ENCODE measurements at regions not wholly inside any gene's neighbourhood (a gene's known extent, or its start where the extent isn't known, plus 50 kb on each side); places are given as distances from the start of the nearest gene placed in this dataset.

- Histone ChIP-seq H3K27me3 (replicated peaks; ENCODE audit: control insufficient read depth, insufficient read depth, low read length) (no peaks in the 10 kb centered on the region), H3K36me3 (ENCODE audit: control insufficient read depth, insufficient read depth, low read length) (no peaks in the 10 kb centered on the region), H3K4me1 (no peaks in the 10 kb centered on the region), H3K4me3 (ENCODE audit: low read depth, low read length) (no peak overlapping the region), H3K9me3 (no peaks in the 10 kb centered on the region)
- intact Hi-C loops (cut with micrococcal nuclease; ENCODE audit: unreplicated experiment): no loop called here
- TF ChIP-seq, protein P1, sequence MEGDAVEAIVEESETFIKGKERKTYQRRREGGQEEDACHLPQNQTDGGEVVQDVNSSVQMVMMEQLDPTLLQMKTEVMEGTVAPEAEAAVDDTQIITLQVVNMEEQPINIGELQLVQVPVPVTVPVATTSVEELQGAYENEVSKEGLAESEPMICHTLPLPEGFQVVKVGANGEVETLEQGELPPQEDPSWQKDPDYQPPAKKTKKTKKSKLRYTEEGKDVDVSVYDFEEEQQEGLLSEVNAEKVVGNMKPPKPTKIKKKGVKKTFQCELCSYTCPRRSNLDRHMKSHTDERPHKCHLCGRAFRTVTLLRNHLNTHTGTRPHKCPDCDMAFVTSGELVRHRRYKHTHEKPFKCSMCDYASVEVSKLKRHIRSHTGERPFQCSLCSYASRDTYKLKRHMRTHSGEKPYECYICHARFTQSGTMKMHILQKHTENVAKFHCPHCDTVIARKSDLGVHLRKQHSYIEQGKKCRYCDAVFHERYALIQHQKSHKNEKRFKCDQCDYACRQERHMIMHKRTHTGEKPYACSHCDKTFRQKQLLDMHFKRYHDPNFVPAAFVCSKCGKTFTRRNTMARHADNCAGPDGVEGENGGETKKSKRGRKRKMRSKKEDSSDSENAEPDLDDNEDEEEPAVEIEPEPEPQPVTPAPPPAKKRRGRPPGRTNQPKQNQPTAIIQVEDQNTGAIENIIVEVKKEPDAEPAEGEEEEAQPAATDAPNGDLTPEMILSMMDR (IDR thresholded peaks at IDR 0.05; ENCODE audit: insufficient read depth in 1 of 2, low read depth in 1 of 2, low read length in 1 of 2, severe bottlenecking in 1 of 2, unreplicated experiment in 1 of 2): no peak
- Mint-ChIP-seq H3K36me3 (ENCODE audit: insufficient read depth, unreplicated experiment) (peaks cover 6% of the 10 kb centered on the region), H3K27ac (ENCODE audit: unreplicated experiment) (no peak overlapping the region), H3K9me3 (ENCODE audit: unreplicated experiment) (no peaks in the 10 kb centered on the region), H3K4me3 (ENCODE audit: unreplicated experiment) (no peak overlapping the region), H3K27me3 (ENCODE audit: insufficient read depth, unreplicated experiment) (no peaks in the 10 kb centered on the region), H3K4me1 (ENCODE audit: low read depth, unreplicated experiment) (no peaks in the 10 kb centered on the region)
- no peak for DNase-seq
- ChIA-PET POLR2A (no interaction called here), CTCF (no interaction called here)
- no TSS peak for BruUV-seq (replicated peaks)
Measured at GRCh38 chr5:45042283-45042682, 233.5 kb downstream of the MRPS30 start.

GRCh38 chr5:45057564-45057963 is 248.8 kb downstream of the MRPS30 start:
- Mint-ChIP-seq H3K9me3 (ENCODE audit: unreplicated experiment) (no peaks in the 10 kb centered on the region), H3K27ac (ENCODE audit: unreplicated experiment) (no peak overlapping the region), H3K4me1 (ENCODE audit: low read depth, unreplicated experiment) (no peaks in the 10 kb centered on the region), H3K27me3 (ENCODE audit: insufficient read depth, unreplicated experiment) (no peaks in the 10 kb centered on the region), H3K36me3 (ENCODE audit: insufficient read depth, unreplicated experiment) (no peaks in the 10 kb centered on the region), H3K4me3 (ENCODE audit: unreplicated experiment) (no peak overlapping the region)
- no peaks in the 10 kb centered on the region for H3K4me1 ChIP-seq
- BruUV-seq (replicated peaks): no TSS peak
- TF ChIP-seq, protein P1 (IDR thresholded peaks at IDR 0.05; ENCODE audit: insufficient read depth in 1 of 2, low read depth in 1 of 2, low read length in 1 of 2, severe bottlenecking in 1 of 2, unreplicated experiment in 1 of 2): no peak
- no peak for DNase-seq
- no peak overlapping the region for H3K4me3 ChIP-seq (ENCODE audit: low read depth, low read length)
- intact Hi-C loops (cut with micrococcal nuclease; ENCODE audit: unreplicated experiment): no loop called here
- H3K27me3 ChIP-seq (replicated peaks; ENCODE audit: control insufficient read depth, insufficient read depth, low read length): no peaks in the 10 kb centered on the region
- H3K9me3 ChIP-seq: no peaks in the 10 kb centered on the region
- no peaks in the 10 kb centered on the region for H3K36me3 ChIP-seq (ENCODE audit: control insufficient read depth, insufficient read depth, low read length)
- ChIA-PET CTCF (no interaction called here), POLR2A (no interaction called here)

GRCh38 chr5:45060724-45061123 is 252.0 kb downstream of the MRPS30 start:
- Mint-ChIP-seq H3K27me3 (ENCODE audit: insufficient read depth, unreplicated experiment) (no peaks in the 10 kb centered on the region), H3K4me1 (ENCODE audit: low read depth, unreplicated experiment) (no peaks in the 10 kb centered on the region), H3K9me3 (ENCODE audit: unreplicated experiment) (no peaks in the 10 kb centered on the region), H3K4me3 (ENCODE audit: unreplicated experiment) (no peak overlapping the region), H3K27ac (ENCODE audit: unreplicated experiment) (no peak overlapping the region), H3K36me3 (ENCODE audit: insufficient read depth, unreplicated experiment) (no peaks in the 10 kb centered on the region)
- Histone ChIP-seq H3K4me1 (no peaks in the 10 kb centered on the region), H3K27me3 (replicated peaks; ENCODE audit: control insufficient read depth, insufficient read depth, low read length) (no peaks in the 10 kb centered on the region), H3K36me3 (ENCODE audit: control insufficient read depth, insufficient read depth, low read length) (no peaks in the 10 kb centered on the region), H3K4me3 (ENCODE audit: low read depth, low read length) (no peak overlapping the region), H3K9me3 (no peaks in the 10 kb centered on the region)
- CTCF ChIA-PET: no interaction called here
- no peak for DNase-seq
- TF ChIP-seq, protein P1 (IDR thresholded peaks at IDR 0.05; ENCODE audit: insufficient read depth in 1 of 2, low read depth in 1 of 2, low read length in 1 of 2, severe bottlenecking in 1 of 2, unreplicated experiment in 1 of 2): no peak
- intact Hi-C loops (cut with micrococcal nuclease; ENCODE audit: unreplicated experiment): loop anchor here (1.0 kb wide), 1 partner anchor 15 kb away; no protein-coding TSS in a partner anchor
- no TSS peak for BruUV-seq (replicated peaks)
- POLR2A ChIA-PET: no interaction called here
